AG20443 (cell line): ENCODE measurements at regions not wholly inside any gene's neighbourhood (a gene's known extent, or its start where the extent isn't known, plus 50 kb on each side); places are given as distances from the start of the nearest gene placed in this dataset.
"Not testable (repeated sequence)": the region's sequence is repeated elsewhere in the genome, so short reads cannot be mapped to it uniquely, and the experiment has no call there.

Source experiments
- DNase-seq: peaks from one replicate; pipeline ENCODE4 v3.0.0; 2012; ENCODE audit warnings: low spot score, mixed read lengths

- no peak for DNase-seq
Measured at GRCh38 chr16:55062442-55062841, 131.8 kb downstream of the IRX5 start.

- no peak for DNase-seq
Measured at GRCh38 chr16:55072976-55073375, 142.3 kb downstream of the IRX5 start.

GRCh38 chr16:55073830-55074229 lies 143.2 kb downstream of the IRX5 start:
- DNase-seq = no peak

GRCh38 chr16:55075208-55075607 lies 144.5 kb downstream of the IRX5 start:
- DNase-seq = not testable (repeated sequence)

GRCh38 chr16:55076053-55076452 lies 145.4 kb downstream of the IRX5 start:
- DNase-seq = no peak

GRCh38 chr16:55077266-55077665 lies 146.6 kb downstream of the IRX5 start:
- DNase-seq = peak; percentile 27

GRCh38 chr16:55078153-55078552 lies 147.5 kb downstream of the IRX5 start:
- DNase-seq = no peak

GRCh38 chr16:55078699-55079410 lies 148.2 kb downstream of the IRX5 start:
- DNase-seq = no peak

GRCh38 chr16:55081622-55082590 lies 151.2 kb downstream of the IRX5 start:
- DNase-seq = no peak

- no peak for DNase-seq
Measured at GRCh38 chr16:55082591-55082976, 151.9 kb downstream of the IRX5 start.

- DNase-seq = no peak
Measured at GRCh38 chr16:55083052-55083451, 152.4 kb downstream of the IRX5 start.

- DNase-seq = no peak
Measured at GRCh38 chr16:55088098-55088497, 157.4 kb downstream of the IRX5 start.

GRCh38 chr16:55089600-55089999 lies 158.9 kb downstream of the IRX5 start:
- no peak for DNase-seq

- no peak for DNase-seq
Measured at GRCh38 chr16:55091213-55091870, 160.7 kb downstream of the IRX5 start.

- no peak for DNase-seq
Measured at GRCh38 chr16:55091871-55092230, 161.2 kb downstream of the IRX5 start.

GRCh38 chr16:55100100-55100499 lies 169.4 kb downstream of the IRX5 start:
- DNase-seq = no peak

GRCh38 chr16:55101026-55101425 lies 170.4 kb downstream of the IRX5 start:
- DNase-seq = no peak

- no peak for DNase-seq
Measured at GRCh38 chr16:55102077-55102476, 171.4 kb downstream of the IRX5 start.

- DNase-seq = no peak
Measured at GRCh38 chr16:55102531-55102930, 171.9 kb downstream of the IRX5 start.

- DNase-seq = no peak
Measured at GRCh38 chr16:55107851-55108250, 177.2 kb downstream of the IRX5 start.

- no peak for DNase-seq
Measured at GRCh38 chr16:55113210-55113609, 182.5 kb downstream of the IRX5 start.

GRCh38 chr16:55115506-55115905 lies 184.8 kb downstream of the IRX5 start:
- no peak for DNase-seq
